ENCODE measurements at regions not wholly inside any gene's neighbourhood (a gene's known extent, or its start where the extent isn't known, plus 50 kb on each side); places are given as distances from the start of the nearest gene placed in this dataset.

DNA sequence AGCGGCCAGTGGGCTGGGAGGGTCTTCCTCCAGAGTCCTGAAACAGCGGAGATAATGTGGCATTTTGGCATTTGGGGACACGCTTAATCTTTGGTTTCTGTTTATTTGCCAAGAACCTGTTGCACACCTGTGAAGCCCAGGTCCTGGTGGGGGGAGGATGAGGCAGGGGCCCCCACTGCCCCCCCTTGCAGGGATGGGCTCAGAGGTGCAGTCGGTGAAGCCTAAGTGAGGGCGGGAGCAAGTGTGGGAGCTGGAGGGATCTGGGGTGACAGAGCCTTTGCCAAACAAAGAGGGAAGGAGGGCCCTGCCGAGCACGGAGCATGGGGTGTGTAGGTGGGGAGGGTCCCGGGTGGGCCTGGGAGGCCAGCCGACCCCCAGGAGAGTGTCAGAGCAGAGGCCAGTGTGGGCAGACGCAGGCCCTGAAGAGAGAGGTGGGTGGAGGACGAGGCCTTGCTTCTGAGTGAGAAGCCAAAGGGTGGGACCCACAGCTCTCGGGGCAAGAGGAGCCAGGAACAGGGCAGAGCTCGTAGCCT, 62.1 kb upstream of the ADGRA1 start:
- no peak overlapping the region for H3K27ac Mint-ChIP-seq
- Histone ChIP-seq H3K23me2 (ENCODE audit: insufficient read length, low read depth, low read length, poor library complexity, severe bottlenecking) (no peaks in the 10 kb centered on the region), H3K79me1 (ENCODE audit: insufficient read depth, low read depth, low read length, poor library complexity, severe bottlenecking) (no peaks in the 10 kb centered on the region), H3K4ac (ENCODE audit: low read depth, low read length) (no peak overlapping the region), H2BK120ac (ENCODE audit: low read depth, low read length, poor library complexity, severe bottlenecking) (no peak overlapping the region), H2AFZ (ENCODE audit: low read length) (no peak overlapping the region), H3K9me3 (ENCODE audit: control insufficient read depth, low read depth, low read length) (no peaks in the 10 kb centered on the region), H2BK20ac (ENCODE audit: low read depth, low read length, poor library complexity, severe bottlenecking) (no peak overlapping the region), H2BK15ac (ENCODE audit: low read depth, low read length) (no peak overlapping the region), H3K4me2 (ENCODE audit: insufficient read depth, insufficient read length, low read length) (no peak overlapping the region), H3K56ac (ENCODE audit: insufficient read length, low read depth, low read length) (no peak overlapping the region), H3T11ph (ENCODE audit: low read length) (no peak overlapping the region), H3K9ac (ENCODE audit: extremely low read depth, insufficient read length, low read length) (no peak overlapping the region), H3K79me2 (ENCODE audit: insufficient read depth, low read length) (no peaks in the 10 kb centered on the region), H2BK12ac (ENCODE audit: insufficient read length, low read depth, low read length) (no peak overlapping the region), H4K8ac (replicated peaks; ENCODE audit: insufficient read length, low read depth, low read length) (no peak overlapping the region), H3K18ac (ENCODE audit: insufficient read length, low read depth, low read length) (no peak overlapping the region), H4K91ac (ENCODE audit: insufficient read length, low read depth, low read length) (no peak overlapping the region), H4K5ac (ENCODE audit: insufficient read length, low read depth, low read length) (no peak overlapping the region), H2BK5ac (ENCODE audit: insufficient read length, low read length) (no peak overlapping the region), H3K23ac (ENCODE audit: insufficient read length, low read depth, low read length) (no peak overlapping the region), H4K20me1 (ENCODE audit: control insufficient read depth, insufficient read depth, insufficient read length) (no peaks in the 10 kb centered on the region), H3K27me3 (ENCODE audit: insufficient read depth, low read length) (no peaks in the 10 kb centered on the region), H3K4me1 (ENCODE audit: insufficient read depth, low read length) (no peaks in the 10 kb centered on the region), H3K27ac (ENCODE audit: insufficient read length, low read depth, low read length) (no peak overlapping the region), H3K14ac (ENCODE audit: insufficient read depth, low read length) (no peak overlapping the region; the same call in 1 of the 2 replicates), H2AK5ac (ENCODE audit: insufficient read length, low read length) (no peak overlapping the region)
- TF ChIP-seq CTCF (conservative IDR thresholded peaks at IDR 0.05) = no peak
- H3K36me3 Mint-ChIP-seq (ENCODE audit: insufficient read depth in 1 of 3, low read depth in 3 of 3) = no peaks in the 10 kb centered on the region
- peaks cover 27 to 30% of the 10 kb centered on the region in 2 experiments for H3K4me1 Mint-ChIP-seq
- WGBS (ENCODE audit: extremely low coverage, insufficient read length, low lambda C conversion rate) = no CpG with 5 or more reads among the region's 13 CpGs
- H3K4me3 Mint-ChIP-seq = no peak overlapping the region
- no peak for DNase-seq
- H3K9me3 Mint-ChIP-seq = peaks cover 0 to 2% of the 10 kb centered on the region in 2 experiments; a peak in 1 of 5 replicates
- peaks cover 54% of the 10 kb centered on the region for H3K27me3 Mint-ChIP-seq (ENCODE audit: low read depth)

Measured in H9 (cell line).